ENCODE measurements at regions not wholly inside any gene's neighbourhood (a gene's known extent, or its start where the extent isn't known, plus 50 kb on each side); places are given as distances from the start of the nearest gene placed in this dataset.

DNA sequence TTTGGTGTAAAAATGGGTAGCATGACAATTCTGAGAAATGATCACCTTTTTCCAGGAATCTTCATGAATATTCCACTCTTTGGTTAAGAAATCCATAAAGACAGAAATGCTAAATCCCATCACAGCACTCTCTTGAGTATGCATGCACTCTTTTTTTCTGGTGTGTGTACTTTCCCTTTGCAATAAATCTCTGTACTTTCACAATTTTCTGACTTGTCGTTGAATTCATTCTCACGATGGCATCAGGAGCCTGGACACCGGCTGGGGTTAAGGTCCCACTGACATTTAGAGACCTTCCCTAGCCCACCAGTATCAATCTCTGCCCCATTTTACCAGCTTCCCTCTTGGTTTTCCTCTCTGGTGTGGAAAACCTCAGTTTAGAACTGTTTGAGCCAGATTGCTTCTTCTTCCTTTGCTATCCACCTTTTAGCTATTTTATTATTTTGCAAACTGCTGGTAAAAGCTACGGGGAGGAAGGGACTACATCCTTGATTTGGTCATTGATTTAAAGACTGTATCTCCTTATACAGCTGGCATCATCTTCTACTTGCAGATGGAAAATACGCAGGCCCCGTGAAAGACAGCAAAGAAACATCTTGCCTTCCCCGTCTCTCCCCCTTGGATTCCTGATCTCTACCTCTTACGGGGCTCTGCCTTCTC is 59.9 kb upstream of the ZFR start:
- no peaks in the 10 kb centered on the region for H3K36me3 ChIP-seq
- H3K27me3 ChIP-seq, result no peaks in the 10 kb centered on the region
- intact Hi-C loops (cut with DNase I), result no loop called here
- peak overlapping the region; percentile 50 to 79 (median 67) for H3K27ac ChIP-seq (replicated peaks in 1 of 4)
- TF ChIP-seq, protein P1, sequence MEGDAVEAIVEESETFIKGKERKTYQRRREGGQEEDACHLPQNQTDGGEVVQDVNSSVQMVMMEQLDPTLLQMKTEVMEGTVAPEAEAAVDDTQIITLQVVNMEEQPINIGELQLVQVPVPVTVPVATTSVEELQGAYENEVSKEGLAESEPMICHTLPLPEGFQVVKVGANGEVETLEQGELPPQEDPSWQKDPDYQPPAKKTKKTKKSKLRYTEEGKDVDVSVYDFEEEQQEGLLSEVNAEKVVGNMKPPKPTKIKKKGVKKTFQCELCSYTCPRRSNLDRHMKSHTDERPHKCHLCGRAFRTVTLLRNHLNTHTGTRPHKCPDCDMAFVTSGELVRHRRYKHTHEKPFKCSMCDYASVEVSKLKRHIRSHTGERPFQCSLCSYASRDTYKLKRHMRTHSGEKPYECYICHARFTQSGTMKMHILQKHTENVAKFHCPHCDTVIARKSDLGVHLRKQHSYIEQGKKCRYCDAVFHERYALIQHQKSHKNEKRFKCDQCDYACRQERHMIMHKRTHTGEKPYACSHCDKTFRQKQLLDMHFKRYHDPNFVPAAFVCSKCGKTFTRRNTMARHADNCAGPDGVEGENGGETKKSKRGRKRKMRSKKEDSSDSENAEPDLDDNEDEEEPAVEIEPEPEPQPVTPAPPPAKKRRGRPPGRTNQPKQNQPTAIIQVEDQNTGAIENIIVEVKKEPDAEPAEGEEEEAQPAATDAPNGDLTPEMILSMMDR (IDR thresholded peaks at IDR 0.05), result no peak
- no peak for TF ChIP-seq POLR2AphosphoS5 (IDR thresholded peaks at IDR 0.05)
- TF ChIP-seq POLR2A (IDR thresholded peaks at IDR 0.05; ENCODE audit: low read depth), result no peak
- no peak for TF ChIP-seq EP300 (IDR thresholded peaks at IDR 0.05)
- H3K4me1 ChIP-seq, result peaks cover 23 to 37% (median 36%) of the 10 kb centered on the region in 4 donors
- 23% methylated on average over 8 of the region's 8 CpGs for WGBS
- no peak for DNase-seq (ENCODE audit: extremely low spot score)
- H3K9me3 ChIP-seq, result no peaks in the 10 kb centered on the region
- peak overlapping the region in 2 of 4 donors; percentile 0 to 23 for H3K4me3 ChIP-seq

DNA sequence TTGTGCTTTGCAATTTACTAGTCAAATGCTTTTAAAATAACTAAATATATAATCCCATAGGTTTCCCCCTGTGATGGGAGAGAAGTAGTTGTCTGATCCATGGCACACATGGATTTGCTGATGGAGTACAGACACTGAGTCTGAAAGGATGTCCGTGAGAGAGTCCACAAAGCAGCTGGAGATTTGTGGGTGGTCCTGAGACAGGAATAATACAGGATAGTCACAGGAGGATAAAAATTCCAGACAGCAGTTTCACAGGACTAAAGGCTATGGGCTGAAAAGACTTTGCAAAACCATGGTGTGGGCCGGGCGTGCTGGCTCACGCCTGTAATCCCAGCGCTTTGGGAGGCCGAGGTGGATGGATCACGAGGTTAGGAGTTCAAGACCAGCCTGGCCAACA is 58.7 kb upstream of the ZFR start:
- intact Hi-C loops (cut with DNase I), result no loop called here
- TF ChIP-seq EP300 (IDR thresholded peaks at IDR 0.05), result no peak
- TF ChIP-seq, protein P1 (IDR thresholded peaks at IDR 0.05), result no peak
- no peak for TF ChIP-seq POLR2AphosphoS5 (IDR thresholded peaks at IDR 0.05)
- no peak for TF ChIP-seq POLR2A (IDR thresholded peaks at IDR 0.05; ENCODE audit: low read depth)
- Histone ChIP-seq H3K4me1 (peaks cover 23 to 37% (median 36%) of the 10 kb centered on the region in 4 donors), H3K27ac (replicated peaks in 1 of 4) (no peak overlapping the region), H3K9me3 (no peaks in the 10 kb centered on the region), H3K27me3 (no peaks in the 10 kb centered on the region), H3K4me3 (no peak overlapping the region), H3K36me3 (no peaks in the 10 kb centered on the region)
- no peak for DNase-seq (ENCODE audit: extremely low spot score)
- WGBS, result 81% methylated on average over 7 of the region's 7 CpGs

DNA sequence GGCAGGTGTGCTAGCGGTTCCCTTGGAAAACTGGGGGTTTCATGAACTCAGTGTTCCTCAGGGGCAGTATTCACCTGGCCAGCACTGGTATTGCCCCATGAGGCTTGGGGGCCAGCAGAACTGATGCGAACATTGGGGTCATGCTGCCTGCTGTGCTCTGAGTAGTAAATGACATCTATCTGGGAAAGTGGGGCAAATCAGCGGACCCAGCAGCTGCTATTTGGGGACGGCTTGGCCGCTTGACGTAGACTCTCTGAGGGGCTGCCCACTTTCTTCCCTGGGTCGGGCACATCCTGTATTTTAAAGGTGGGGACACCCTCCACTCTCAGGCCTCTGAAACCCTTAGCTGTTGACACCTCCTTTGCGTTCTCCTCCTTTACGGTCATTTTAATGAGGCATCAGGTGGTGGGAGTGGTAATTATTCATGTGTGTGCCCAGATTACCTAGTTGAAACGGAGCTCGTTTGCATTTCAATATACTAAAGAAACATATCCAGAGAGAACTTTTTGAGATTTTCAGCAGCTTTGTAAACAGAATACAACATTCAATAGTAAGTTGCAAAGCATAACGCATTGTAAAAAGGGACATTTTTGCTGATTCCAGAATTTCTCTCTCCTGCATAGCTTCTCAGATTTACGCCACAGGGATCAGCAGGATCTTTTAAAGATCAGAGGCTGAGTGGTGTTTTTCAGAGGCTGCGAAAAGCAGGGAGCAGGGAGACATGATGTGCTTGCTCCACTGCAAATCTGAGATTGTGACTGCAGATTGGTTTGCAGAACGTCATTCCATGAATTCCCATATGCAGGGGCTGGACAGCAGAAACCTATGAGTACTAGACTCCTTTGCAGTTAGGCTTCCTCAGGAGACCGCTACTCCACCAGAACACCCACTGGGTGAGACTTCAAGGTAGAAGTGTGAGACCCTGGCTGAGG is 56.8 kb upstream of the ZFR start:
- no peak for DNase-seq (ENCODE audit: extremely low spot score)
- TF ChIP-seq POLR2A (IDR thresholded peaks at IDR 0.05; ENCODE audit: low read depth) (no peak), POLR2AphosphoS5 (IDR thresholded peaks at IDR 0.05) (no peak), EP300 (IDR thresholded peaks at IDR 0.05) (no peak)
- TF ChIP-seq, protein P1 (IDR thresholded peaks at IDR 0.05), result no peak
- H3K27me3 ChIP-seq, result no peaks in the 10 kb centered on the region
- peaks cover 22 to 27% (median 25%) of the 10 kb centered on the region in 4 donors for H3K4me1 ChIP-seq
- intact Hi-C loops (cut with DNase I), result no loop called here
- H3K36me3 ChIP-seq, result no peaks in the 10 kb centered on the region
- 94% methylated on average over 16 of the region's 16 CpGs for WGBS
- no peaks in the 10 kb centered on the region for H3K9me3 ChIP-seq
- no peak overlapping the region for H3K4me3 ChIP-seq
- no peak overlapping the region for H3K27ac ChIP-seq (replicated peaks in 1 of 4)

DNA sequence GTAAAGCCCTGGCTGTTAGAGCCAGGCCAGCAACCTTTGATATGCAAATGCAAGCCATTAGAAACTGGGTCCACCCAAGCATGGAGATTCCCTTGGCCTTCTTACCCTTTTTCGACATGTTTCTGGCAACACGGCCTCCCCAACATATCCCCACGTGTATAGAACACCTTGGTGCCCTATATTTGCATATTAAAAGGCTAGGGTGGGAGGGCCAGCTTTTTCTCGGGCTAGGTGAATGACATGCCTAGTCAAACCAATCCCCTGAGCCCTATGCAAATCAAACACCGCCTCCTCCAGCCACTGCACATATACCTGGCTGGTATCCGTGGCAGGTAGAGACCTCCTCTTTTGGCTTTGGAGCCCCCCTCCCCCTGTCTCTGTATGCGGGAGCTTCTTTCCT is 55.6 kb upstream of the ZFR start:
- Histone ChIP-seq H3K9me3 (no peaks in the 10 kb centered on the region), H3K27ac (replicated peaks in 1 of 4) (no peak overlapping the region), H3K36me3 (no peaks in the 10 kb centered on the region), H3K4me1 (peaks cover 10 to 16% (median 13%) of the 10 kb centered on the region in 4 donors), H3K4me3 (no peak overlapping the region), H3K27me3 (no peaks in the 10 kb centered on the region)
- WGBS, result 82% methylated on average over 7 of the region's 7 CpGs
- TF ChIP-seq EP300 (IDR thresholded peaks at IDR 0.05), result no peak
- TF ChIP-seq POLR2A (IDR thresholded peaks at IDR 0.05; ENCODE audit: low read depth), result no peak
- TF ChIP-seq POLR2AphosphoS5 (IDR thresholded peaks at IDR 0.05), result no peak
- TF ChIP-seq, protein P1 (IDR thresholded peaks at IDR 0.05), result no peak
- no peak for DNase-seq (ENCODE audit: extremely low spot score)
- intact Hi-C loops (cut with DNase I), result no loop called here
